ENCODE measurements at regions not wholly inside any gene's neighbourhood (a gene's known extent, or its start where the extent isn't known, plus 50 kb on each side); places are given as distances from the start of the nearest gene placed in this dataset.

GRCh38 chr3:194961571-194961970 lies 275.9 kb downstream of the FAM43A start:
- Histone ChIP-seq H3K4me1 (no peaks in the 10 kb centered on the region), H3K36me3 (no peaks in the 10 kb centered on the region), H3K27ac (no peak overlapping the region), H3K9me3 (no peaks in the 10 kb centered on the region), H3K4me3 (no peak overlapping the region), H3K27me3 (no peaks in the 10 kb centered on the region)
- intact Hi-C loops (cut with DNase I): no loop called here
- DNase-seq: peak; percentile 13
- TF ChIP-seq, protein P1, sequence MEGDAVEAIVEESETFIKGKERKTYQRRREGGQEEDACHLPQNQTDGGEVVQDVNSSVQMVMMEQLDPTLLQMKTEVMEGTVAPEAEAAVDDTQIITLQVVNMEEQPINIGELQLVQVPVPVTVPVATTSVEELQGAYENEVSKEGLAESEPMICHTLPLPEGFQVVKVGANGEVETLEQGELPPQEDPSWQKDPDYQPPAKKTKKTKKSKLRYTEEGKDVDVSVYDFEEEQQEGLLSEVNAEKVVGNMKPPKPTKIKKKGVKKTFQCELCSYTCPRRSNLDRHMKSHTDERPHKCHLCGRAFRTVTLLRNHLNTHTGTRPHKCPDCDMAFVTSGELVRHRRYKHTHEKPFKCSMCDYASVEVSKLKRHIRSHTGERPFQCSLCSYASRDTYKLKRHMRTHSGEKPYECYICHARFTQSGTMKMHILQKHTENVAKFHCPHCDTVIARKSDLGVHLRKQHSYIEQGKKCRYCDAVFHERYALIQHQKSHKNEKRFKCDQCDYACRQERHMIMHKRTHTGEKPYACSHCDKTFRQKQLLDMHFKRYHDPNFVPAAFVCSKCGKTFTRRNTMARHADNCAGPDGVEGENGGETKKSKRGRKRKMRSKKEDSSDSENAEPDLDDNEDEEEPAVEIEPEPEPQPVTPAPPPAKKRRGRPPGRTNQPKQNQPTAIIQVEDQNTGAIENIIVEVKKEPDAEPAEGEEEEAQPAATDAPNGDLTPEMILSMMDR (IDR thresholded peaks at IDR 0.05): no peak
- no peak for ATAC-seq

DNA sequence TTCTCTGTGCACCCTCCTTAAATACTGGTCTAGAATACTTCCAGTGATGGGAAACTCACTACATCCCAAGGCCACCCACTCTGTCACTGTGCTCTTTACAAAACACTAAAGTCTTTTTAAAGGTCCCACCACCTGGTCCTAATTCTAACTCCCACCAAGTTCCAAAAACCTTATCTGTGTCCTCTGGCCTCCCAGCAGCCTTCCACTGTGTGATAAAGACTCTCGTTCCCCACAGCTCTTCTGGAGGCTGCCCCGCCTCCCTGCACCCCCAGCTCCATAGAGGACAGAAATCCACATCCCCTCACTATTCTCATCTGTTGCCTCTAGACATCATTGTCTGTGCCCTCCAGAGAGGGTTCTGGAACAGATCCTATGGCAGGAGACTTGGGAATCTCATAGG lies 276.4 kb downstream of the FAM43A start:
- H3K27me3 ChIP-seq: no peaks in the 10 kb centered on the region
- H3K9me3 ChIP-seq: no peaks in the 10 kb centered on the region
- TF ChIP-seq, protein P1 (IDR thresholded peaks at IDR 0.05): no peak
- no peak overlapping the region for H3K4me3 ChIP-seq
- no peaks in the 10 kb centered on the region for H3K36me3 ChIP-seq
- no peaks in the 10 kb centered on the region for H3K4me1 ChIP-seq
- ATAC-seq (no peak), DNase-seq (no peak)
- H3K27ac ChIP-seq: no peak overlapping the region
- intact Hi-C loops (cut with DNase I): no loop called here

DNA sequence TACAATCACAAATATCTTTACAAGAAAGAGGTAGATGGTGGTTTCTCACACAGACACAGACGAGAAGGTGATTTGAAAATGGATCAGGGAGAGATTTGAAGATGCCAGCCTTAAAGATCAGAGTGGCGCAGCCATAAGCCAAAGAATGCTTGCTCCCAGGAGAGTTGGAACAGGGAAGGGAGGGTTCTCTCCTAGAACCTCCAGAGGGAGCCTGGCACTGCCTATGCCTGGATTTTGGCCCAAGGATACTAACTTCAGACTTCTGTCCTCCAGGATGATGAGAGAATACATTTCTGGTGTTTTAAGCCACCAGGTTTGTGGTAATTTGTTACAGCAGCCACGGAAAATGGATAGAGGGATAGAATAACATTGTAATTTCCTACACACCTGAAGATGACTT lies 279.1 kb downstream of the FAM43A start:
- Histone ChIP-seq H3K4me1 (no peaks in the 10 kb centered on the region), H3K27ac (no peak overlapping the region), H3K4me3 (no peak overlapping the region), H3K27me3 (no peaks in the 10 kb centered on the region), H3K9me3 (no peaks in the 10 kb centered on the region), H3K36me3 (no peaks in the 10 kb centered on the region)
- DNase-seq (peak; percentile 5), ATAC-seq (no peak)
- intact Hi-C loops (cut with DNase I): no loop called here
- TF ChIP-seq, protein P1 (IDR thresholded peaks at IDR 0.05): no peak

GRCh38 chr3:194967151-194968117 lies 281.8 kb downstream of the FAM43A start:
- no peak overlapping the region for H3K27ac ChIP-seq
- intact Hi-C loops (cut with DNase I): no loop called here
- no peaks in the 10 kb centered on the region for H3K4me1 ChIP-seq
- H3K4me3 ChIP-seq: no peak overlapping the region
- TF ChIP-seq, protein P1 (IDR thresholded peaks at IDR 0.05): no peak
- no peak for ATAC-seq
- no peaks in the 10 kb centered on the region for H3K36me3 ChIP-seq
- no peak for DNase-seq
- no peaks in the 10 kb centered on the region for H3K9me3 ChIP-seq
- no peaks in the 10 kb centered on the region for H3K27me3 ChIP-seq

DNA sequence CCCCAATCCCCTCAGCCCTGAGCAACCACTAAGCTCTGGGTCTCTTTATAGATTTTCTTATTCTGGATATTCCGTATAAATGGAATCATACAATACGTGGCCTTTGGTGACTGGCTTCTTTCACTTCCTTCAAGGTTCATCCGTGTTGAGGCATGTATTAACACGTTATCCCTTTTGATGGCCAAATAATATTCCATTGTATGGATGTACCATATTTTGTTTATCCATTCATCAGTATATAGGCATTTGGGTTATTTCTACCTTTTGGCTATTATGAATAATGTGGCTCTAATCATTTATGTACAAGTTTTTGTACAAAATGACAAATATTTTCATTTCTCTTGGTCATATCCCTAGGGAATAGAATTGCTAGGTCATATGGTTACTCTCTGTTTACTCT lies 284.4 kb downstream of the FAM43A start:
- Histone ChIP-seq H3K9me3 (no peaks in the 10 kb centered on the region), H3K27ac (no peak overlapping the region), H3K36me3 (no peaks in the 10 kb centered on the region), H3K4me3 (no peak overlapping the region), H3K27me3 (no peaks in the 10 kb centered on the region), H3K4me1 (no peaks in the 10 kb centered on the region)
- intact Hi-C loops (cut with DNase I): no loop called here
- ATAC-seq: no peak
- TF ChIP-seq, protein P1 (IDR thresholded peaks at IDR 0.05): no peak
- DNase-seq: no peak
